ENCODE measurements at regions not wholly inside any gene's neighbourhood (a gene's known extent, or its start where the extent isn't known, plus 50 kb on each side); places are given as distances from the start of the nearest gene placed in this dataset.
"Not testable (repeated sequence)": the region's sequence is repeated elsewhere in the genome, so short reads cannot be mapped to it uniquely, and the experiment has no call there.

DNA sequence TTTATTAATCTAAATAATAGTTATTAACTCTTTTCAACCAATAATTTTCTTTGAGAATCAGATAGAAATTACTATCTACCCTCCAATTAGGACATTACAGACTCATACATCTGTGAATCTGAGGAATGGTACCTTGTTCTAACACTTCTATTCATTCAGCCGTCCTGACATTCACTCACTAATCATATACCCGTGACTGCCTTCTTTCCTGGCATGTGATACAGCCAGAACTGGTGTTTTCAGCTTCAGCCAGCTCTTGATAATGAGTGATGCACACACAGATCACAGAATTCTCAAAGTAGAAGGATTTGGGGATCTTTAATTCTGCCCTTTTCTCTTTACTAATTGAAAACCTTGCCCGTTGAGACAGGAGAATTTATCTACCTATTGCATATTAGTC is 499.9 kb downstream of the UTRN start:
- DNase-seq = no peak

DNA sequence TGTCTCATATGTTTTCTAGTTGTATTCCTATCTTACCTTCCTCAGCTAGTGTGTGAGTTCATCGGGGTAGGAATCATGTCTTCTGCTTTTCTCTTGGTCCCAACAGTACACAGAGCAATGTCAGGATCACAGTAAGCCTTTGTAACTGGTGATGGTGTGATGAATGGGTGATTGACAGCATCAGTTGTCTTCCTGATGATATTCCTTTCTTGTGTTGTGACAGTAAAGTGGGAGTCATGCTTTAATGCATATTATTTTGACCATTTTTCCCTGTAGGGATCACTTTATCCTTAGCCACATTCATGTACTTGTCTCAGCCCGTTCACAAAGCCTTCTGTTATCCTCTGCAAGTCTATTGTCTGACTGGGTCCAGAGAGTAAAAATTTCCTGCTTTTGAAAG is 501.7 kb downstream of the UTRN start:
- no peak for DNase-seq

DNA sequence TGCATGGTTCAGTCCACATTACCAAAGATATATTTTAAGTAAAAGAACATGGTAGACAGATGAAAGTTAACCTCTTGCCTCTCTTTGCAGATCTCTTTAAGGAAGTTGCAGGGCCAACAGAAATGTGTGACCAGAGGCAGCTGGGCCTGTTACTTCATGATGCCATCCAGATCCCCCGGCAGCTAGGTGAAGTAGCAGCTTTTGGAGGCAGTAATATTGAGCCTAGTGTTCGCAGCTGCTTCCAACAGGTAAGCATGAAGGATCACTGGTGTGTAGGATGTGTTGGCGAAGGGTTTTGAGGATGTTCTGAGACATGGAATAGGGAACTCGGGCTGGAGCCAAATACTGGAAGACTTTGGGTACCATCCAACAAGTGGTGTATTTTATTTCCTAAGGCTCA is 508.6 kb downstream of the UTRN start:
- DNase-seq = no peak

DNA sequence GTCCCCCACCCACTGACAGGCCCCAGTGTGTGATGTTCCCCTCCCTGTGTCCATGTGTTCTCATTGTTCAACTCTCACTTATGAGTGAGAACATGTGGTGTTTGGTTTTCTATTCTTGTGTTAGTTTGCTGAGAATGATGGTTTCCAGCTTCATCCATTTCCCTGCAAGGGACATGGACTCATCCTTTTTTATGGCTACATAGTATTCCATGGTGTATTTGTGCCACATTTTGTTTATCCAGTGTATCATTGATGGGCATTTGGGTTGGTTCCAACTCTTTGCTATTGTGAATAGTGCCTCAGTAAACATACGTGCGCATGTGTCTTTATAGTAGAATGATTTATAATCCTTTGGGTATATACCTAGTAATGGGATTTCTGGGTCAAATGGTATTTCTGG is 509.9 kb downstream of the UTRN start:
- not testable (repeated sequence) for DNase-seq

DNA sequence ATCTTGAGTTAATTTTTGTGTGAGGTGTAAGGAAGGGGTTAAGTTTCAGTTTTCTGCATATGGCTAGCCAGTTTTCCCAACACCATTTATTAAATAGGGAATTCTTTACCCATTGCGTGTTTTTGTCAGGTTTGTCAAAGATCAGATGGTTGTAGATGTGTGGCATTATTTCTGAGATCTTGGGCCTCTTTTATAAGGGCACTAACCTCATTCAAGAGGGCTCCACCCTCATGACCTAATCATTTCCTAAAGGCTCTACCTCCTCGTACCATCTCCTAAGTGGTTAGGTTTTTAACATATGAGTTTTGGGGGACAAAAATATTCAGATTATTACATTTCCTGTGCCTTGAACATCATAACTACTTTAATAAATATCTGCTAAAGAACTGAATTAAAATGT is 510.9 kb downstream of the UTRN start:
- DNase-seq = no peak

DNA sequence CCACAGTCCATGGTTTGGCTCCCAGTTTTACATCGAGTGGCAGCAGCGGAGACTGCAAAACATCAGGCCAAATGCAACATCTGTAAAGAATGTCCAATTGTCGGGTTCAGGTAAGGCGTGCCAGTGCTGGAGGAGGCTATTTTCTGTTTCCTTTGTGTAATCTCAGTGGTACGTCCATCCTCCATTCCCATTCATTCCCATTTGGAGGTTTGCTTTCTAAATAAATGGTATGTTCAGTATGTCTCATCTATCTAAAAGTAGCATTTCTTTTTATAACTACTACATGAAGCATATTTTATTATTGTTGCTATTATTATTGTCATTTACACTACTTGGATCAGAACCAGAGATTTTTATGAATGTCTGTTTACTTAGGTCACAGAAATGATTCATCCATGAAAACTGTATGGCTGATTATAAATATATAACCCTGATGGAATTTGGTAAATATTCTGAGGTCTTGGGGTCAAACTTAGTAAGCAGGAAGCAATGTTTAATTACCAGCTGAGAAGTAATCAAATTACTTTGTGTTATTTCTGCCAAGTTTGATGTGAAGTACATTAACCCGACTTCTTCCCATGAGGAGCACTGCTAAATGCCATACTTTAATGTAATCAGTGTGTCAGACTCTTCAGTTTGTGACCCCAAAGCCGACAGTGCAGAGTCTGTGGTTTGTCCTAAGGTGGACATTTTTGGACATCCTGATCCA is 512.9 kb downstream of the UTRN start:
- DNase-seq = no peak

DNA sequence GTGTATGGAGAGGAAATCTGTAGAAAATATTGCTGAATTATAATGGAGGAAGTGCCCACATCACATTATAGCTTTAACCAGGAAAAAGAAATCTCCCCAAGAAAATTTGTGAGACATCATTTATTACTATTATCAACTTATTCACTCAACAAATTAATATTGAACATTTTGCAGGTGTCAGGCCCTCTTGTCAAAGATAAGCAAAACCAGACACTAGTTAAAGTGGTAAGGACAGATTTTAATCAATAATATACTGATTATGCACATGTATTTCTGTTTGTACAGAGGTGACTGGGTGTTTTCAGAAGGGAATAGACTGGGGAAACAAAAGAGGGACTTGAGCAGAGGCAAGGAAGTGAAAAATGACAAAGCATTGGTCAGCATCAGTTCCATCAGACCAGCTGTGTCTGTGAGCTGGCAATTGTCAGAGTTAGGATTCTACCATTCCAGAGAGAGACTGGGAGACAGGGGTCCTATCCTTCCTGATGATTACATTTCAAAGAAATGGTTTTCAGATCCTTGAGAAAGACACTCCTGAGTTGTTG is 519.2 kb downstream of the UTRN start:
- DNase-seq = no peak

DNA sequence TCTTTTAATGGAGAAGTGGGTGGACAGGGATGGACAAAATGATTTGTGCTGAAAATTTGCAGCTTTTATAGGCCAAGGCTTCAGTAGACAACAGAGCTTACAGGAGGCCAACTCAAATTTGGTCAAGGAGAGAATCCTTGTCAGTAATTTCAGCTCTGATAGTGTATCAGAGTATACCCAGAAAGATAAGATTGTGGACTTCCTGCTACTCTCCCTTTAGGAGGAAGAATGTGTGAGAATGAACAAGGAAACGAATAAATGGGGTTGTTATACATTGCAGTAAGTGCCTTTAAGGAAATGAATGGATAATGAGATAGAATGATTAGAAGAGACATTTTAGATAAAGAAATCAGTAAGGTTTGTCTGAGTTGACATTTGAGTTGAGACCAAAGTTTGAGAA is 519.9 kb downstream of the UTRN start:
- DNase-seq = no peak

DNA sequence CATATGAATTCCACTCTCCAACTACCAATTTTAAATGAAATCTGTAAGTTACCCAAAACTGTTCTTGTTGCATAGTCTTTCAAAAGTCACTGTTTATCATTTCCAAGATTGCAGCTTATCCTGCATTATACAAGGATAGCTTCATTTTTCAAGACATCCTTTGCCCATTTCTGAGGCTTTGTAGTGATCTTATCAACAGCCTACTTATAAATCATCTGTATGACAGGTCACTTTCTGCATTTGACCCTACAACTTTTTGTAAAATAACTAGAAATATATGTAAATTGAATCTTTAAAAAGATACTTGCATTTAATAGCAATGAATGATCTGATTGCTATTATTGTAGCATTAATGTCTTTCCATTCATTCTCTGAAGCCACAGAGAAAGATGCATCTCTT is 521.1 kb downstream of the UTRN start:
- no peak for DNase-seq

DNA sequence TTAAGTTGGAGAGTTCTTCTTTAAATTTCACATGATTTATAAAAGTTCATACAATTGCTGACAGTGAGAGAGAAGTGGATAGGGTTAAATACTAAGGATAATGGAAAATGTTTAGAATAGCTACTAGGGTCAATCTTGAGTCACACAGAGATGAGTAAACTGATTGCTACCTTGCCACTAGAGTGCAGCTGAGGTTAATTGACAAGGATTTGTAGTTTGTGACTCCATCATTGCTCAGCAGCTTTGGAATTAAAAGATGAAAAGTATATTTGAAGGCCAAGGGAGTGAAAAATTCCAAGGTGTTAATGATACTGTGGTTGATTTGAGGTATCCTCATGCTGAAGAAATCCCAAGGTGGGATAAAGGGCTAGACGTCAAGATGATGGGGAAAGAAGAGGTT is 524.0 kb downstream of the UTRN start:
- no peak for DNase-seq

DNA sequence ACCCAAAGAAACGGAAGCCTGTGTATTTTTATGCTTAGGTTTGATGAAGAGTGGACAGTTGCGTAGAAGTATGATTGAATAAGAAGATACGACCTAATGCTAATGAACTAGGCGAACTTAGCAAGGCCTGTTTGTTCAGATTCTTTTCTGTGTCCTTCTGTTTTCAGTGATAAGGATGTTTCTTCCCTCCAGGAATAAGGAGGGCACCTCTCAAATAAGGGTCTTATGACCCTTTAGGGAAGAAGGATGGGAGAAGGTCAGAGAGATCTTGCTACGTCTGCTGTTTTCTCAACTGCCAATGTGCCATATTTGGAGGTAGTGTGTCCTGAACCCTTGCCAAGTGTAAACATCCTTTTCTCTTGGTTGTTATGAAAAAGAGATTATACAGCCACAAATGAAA is 524.8 kb downstream of the UTRN start:
- DNase-seq = no peak

DNA sequence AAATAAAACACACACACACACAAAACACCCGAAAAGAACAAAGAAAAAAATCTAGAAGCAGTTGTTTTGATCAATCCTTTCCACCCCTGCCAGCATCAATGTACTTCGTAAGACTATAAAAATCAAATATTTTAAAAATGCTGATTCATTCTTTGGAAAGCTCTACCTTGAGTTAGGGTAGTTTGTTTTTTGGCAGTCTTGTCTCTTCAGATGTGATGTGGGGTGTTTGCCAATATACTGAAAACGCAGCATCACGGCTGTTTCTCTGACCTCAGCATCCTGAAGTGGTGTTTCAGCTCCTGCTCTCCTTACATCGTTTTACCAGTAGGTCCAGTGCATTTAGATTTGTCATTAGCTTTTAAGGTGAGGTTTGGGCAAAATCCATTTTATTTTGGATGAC is 526.0 kb downstream of the UTRN start:
- DNase-seq = no peak

DNA sequence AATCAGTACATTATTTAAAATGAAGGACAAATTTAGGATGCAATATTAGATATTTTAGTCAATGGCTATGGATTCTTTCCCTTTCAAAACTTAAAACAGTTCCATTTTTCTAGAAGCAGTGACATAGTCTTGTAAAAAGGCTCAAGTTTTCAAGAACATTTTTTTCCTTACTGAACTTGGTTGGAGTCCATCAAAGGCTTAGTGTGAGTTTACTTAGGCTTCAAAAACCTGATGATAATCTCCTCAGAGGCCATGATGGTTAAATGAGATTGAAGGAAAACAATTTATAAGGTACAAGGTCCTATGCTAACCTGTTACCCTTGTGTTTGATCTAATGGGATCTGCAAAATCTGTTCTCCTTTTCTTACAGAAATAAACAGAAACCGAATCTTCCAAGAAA is 531.8 kb downstream of the UTRN start:
- DNase-seq = no peak

DNA sequence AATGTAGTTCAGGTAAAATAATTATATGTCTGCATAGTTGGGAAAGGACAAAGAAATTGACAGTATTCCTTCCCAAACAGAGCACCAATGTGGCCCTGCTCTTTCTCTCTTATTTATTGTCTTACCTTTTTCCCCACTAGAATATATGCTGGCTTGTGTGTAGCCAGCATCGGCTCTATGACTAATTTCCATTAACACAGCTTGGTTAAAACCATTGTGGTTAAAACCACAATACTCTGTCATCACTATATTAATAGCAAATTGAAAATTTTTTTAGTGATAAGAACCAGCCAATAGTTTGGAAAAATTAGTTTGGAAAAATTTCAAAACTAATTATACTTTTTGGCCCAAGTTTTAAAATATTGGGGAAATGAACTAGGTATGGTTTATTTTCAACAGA is 535.1 kb downstream of the UTRN start:
- DNase-seq = no peak

DNA sequence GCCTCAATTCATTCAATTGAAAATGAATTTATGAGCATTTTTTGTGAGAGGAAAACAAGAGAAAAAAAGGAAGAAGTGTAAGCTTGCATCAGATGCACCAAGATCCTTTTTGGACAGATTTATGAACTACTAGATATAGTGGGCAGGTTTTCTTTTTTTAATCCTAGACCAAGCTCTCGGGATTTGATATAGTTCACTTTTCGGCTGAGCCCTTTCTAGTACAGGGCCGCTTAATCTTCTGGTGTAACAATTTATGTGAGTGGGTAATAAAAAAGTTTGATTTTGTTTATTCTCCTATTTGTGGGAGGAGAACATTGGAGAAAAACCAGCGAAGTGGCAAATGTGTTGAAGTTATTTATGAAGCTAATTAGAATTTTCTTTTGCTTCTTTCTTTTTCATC is 538.0 kb downstream of the UTRN start:
- DNase-seq = no peak

DNA sequence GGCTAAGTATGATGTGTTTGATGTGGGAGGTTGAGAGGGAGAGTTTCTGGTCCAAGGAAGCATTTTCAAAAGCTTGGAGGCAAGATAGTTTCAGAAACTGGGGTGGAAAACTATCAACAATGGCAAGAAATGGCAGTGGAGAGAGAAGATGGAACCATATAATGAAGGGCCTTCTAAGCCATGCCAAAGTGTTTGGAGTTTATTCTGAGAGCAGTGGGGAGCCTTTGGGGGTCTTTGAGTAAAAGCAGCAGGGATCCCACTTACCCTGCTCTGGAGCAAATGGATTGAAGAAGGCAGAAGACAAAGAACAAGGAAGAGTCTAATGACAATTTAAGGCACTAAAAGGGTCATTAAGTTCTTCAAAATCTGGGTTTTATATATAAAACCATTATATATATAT is 538.9 kb downstream of the UTRN start:
- DNase-seq = no peak

DNA sequence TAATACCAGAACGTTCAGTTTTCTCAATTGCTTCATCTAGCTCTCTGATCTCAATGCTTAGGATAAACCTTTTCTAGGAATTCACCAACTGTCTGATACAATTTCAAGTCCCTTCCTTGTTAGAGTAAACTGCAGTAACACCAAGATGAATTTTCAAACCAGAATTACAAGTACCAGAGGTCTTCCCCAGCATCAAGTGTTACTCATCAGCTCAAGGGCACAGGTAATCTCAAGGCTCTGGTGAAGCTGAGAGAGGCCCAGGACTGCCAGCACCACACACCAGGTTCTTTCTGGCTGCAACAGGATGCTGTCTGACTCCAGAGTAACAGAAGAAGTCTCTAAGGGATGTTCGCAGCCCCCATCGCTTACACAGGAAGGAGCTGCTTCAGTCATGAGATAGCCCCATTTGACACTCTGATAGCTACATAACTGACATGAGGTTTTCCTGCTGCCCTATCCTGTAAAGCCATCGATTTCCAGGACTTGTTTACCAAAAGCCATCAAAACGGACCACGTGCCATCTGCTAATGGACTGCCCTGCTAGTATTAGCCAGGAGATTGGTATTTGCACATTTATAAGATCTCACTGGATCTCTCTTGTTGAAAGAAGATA is 549.4 kb downstream of the UTRN start:
- DNase-seq = no peak

DNA sequence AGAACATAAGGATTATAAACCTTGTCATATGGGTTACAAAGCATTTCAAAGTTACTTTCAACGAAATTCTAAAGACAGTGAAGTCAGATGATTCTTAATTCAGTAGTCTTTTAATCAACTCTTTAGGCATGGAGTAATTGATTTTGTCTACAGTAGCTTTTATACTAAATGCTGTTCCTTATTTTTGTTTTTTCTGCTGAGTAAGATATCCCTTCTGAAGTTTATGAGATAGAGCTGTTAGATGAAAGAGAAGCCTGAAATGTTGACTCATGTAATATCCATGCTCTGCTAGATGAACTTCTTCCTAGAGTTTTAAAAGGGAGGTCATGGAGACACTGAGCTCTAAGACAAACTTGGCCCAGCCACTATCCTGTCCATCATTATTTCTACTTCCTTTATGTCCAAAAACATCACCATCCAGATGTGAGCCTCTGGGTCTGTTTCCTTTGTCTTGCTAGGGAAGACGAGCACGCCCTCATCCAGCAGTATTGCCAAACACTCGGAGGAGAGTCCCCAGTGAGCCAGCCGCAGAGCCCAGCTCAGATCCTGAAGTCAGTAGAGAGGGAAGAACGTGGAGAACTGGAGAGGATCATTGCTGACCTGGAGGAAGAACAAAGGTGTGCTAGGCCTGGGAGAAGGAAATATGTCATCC is 550.3 kb downstream of the UTRN start:
- DNase-seq = no peak

DNA sequence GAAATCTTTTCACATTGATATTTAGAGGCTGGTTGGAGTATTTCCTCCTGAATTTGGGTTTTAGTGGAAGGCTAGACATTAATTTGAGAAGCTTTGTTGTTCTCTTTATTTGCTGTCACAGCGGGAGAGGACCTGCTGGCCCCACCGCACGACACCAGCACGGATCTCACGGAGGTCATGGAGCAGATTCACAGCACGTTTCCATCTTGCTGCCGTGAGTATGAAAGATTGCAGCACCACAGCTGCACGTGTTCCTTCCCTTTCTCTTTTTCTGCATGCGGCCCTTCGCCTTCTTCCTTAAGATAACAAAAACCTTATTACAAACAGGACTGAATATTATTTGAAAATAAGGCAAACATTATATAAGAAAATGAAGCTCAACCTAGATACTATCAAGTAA is 555.5 kb downstream of the UTRN start:
- no peak for DNase-seq

DNA sequence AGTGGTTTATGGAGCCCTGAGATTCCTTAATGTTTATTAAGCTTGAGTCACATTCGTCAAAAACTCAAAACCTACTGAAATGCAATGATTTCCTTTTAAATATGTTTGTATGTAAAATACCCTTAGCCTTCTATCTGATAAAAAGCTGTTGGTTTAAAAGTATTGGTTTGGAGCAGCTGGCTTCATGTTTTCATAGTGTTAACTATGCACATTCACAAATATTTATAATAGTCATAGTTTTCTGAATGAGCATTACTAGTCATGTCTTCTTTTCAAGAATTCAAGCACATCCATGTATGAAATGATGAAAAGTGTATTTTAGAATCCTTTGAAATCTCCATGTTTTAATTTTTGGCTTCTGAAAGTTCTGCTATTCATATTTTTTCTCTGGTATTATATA is 558.6 kb downstream of the UTRN start:
- no peak for DNase-seq

DNA sequence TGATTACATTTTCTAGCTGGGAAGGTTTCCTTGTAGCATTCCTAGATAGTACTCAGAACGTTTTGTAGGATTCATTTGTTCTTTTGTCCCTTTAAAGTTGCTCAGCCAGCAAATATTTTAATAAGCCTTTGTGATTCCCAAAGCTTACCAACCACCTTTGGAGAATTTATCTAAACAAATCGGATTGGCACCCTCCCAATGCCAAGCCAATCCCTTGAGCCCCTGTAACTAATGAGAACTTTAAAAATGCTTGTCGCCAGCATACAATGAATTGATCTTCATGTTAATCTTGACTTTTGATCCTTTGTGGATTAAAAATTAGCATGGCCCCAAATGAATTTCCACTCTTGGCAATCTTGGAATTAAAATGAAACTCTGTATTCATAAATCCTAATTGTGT is 559.5 kb downstream of the UTRN start:
- DNase-seq = no peak

DNA sequence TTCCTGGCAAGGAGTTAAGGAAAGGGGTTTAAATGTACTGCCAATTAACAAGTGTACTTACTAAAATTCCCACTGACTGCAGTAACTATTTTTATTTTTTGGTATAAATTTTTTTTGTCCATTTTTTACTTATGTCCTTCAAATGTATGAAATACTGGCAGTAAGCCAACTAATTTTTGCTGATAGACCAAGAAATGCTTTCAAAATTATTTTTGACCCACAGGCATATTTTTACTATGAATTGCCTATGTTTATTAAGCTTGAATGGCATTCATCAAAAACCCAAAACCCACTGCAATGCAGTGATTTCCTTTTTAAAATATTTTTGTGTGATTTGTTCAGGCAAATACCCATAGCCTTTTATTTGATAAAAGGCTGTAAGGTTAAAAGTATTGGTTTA is 560.1 kb downstream of the UTRN start:
- no peak for DNase-seq

DNA sequence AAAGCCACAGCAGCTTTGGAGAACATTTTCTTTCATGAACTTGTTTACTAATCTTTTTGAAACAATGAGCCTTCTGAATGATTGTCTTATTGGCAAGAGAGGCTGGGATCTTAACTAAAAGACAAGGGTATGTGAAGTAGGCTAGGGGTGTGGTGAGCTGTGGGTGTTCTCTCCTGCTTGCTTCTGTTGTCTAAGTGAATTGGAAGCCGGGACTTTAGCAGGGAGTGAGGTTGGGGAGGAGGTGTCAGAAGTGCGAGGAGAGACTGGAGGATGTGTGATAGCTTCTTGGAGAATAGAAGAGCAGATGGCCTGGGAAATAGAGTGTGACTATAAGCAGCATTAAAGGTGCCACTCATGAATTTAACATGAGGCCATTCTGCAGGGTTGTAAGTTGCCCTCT is 562.8 kb downstream of the UTRN start:
- no peak for DNase-seq

DNA sequence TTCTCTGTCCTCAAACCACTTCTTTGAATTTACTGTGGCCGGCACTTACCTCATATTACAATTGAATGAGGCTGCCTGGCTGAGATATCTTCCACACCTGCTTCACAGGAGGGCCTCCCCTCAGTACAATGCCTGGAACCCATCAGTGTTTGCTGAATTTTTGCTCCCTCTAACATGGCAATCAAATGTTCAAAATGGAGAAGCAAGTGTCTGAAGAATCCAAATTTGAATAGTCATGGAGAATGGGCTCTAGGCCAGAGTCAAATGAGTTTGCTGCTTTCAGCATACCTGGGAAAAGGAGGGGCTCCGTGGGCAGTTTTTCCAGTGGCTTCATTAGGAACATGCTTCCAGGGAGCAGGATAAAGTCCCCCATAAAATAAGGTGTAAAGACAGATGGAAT is 564.8 kb downstream of the UTRN start:
- DNase-seq = no peak

Data from inflammatory macrophage treated with lipopolysaccharide for 4 hours (primary cell).